Astrocyte of the cerebellum (primary cell): ENCODE measurements at regions not wholly inside any gene's neighbourhood (a gene's known extent, or its start where the extent isn't known, plus 50 kb on each side); places are given as distances from the start of the nearest gene placed in this dataset.

Experiments used
- DNase-seq: peaks from one replicate; pipeline ENCODE4 v3.0.0-alpha.2; 2011; ENCODE audit warnings: low read depth
- H3K4me3 ChIP-seq: 2 replicates; pipeline ENCODE4 v1.5.1; 2011; ENCODE audit warnings: mild to moderate bottlenecking, low read depth, low read length, moderate library complexity
- in situ Hi-C: cut with HindIII; loops from 2 replicates; pipeline ENCODE4 v1.10.0; 2017; ENCODE audit warnings: low sequenced_read_pairs
- TF ChIP-seq, protein P1 (sequence below): IDR thresholded peaks from 2 replicates; pipeline ENCODE4 v1.5.1; 2012; ENCODE audit warnings: low read length, low read depth, moderate library complexity, mild to moderate bottlenecking; ENCODE audit errors: missing control alignments

DNA sequence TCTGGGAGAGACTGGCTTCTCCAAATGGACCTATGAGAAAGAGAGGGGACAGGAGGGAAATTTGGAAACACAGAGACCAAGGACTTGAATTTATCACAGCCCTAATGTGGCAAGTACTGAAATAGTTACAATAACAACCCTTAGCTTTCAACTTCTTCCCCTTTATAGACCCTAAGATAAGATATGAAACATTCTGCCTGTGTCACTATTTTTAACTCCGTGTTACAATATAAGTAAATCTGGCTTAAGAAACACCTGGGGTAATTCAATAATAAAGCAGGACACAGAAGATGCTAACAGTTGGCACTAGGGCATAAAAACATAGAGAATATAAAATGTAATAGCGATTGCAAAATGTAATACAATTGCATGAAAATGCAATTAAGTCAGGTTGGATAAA is 216.4 kb downstream of the NOVA1 start:
- no peak overlapping the region for H3K4me3 ChIP-seq
- TF ChIP-seq, protein P1, sequence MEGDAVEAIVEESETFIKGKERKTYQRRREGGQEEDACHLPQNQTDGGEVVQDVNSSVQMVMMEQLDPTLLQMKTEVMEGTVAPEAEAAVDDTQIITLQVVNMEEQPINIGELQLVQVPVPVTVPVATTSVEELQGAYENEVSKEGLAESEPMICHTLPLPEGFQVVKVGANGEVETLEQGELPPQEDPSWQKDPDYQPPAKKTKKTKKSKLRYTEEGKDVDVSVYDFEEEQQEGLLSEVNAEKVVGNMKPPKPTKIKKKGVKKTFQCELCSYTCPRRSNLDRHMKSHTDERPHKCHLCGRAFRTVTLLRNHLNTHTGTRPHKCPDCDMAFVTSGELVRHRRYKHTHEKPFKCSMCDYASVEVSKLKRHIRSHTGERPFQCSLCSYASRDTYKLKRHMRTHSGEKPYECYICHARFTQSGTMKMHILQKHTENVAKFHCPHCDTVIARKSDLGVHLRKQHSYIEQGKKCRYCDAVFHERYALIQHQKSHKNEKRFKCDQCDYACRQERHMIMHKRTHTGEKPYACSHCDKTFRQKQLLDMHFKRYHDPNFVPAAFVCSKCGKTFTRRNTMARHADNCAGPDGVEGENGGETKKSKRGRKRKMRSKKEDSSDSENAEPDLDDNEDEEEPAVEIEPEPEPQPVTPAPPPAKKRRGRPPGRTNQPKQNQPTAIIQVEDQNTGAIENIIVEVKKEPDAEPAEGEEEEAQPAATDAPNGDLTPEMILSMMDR = no peak
- no peak for DNase-seq
- in situ Hi-C loops = no loop called here

DNA sequence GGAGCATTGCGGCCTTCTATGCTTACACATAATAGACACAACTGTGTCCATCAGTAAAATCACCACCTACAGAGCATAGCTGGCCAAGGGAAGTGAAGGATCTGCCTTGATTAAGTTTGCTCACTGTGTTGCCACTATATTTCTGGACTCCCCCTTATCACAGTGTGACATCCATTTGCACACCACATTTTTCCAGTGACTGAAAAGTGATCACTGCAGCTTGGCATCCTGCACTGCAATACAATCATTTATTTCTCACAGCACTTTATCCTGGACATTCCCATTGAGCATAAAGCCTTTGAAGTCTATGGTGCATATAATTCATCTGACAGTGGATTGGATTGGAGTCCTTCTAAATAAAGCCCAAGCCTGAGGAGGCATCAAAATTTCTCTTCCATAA is 217.2 kb downstream of the NOVA1 start:
- no peak overlapping the region for H3K4me3 ChIP-seq
- DNase-seq = no peak
- TF ChIP-seq, protein P1 = no peak
- in situ Hi-C loops = no loop called here

DNA sequence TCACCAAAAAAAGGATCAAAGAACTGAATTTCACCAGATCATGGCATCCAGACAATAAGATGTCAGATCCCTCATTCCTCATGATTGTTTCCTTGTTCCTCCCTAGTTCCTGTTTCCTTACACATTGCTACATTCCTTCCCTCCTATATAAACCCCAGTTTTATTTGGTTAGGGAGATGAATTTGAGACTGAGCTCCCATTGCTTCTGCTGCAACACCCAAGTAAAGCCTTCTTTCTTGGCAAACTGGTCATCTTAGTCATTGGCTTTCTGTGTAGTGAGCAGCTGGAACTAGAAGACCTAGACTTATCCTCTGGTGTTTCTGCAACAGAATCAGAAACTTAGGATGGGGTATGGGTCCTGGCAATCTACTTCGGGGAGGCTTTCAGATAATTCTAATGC is 217.9 kb downstream of the NOVA1 start:
- no peak overlapping the region for H3K4me3 ChIP-seq
- no peak for DNase-seq
- in situ Hi-C loops = no loop called here
- TF ChIP-seq, protein P1 = no peak

DNA sequence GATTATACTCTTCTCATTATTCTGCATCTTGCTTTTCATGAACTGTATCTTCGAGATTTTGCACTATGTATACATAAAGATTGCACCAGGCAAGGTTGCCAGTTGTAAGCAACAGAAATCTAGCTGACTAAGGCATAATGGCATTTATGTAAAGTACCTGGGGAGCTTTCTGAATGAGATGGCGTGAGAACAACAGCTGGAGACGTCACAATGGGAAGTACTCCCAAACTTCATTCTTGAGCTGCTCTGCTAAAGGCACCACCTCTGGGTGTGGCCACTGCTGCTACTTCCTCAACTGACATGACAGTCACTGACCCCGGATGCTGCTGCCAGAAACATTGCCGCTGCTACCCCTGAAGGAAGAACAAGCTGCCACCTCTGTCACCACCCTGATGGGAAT is 220.7 kb downstream of the NOVA1 start:
- DNase-seq = no peak
- in situ Hi-C loops = no loop called here

DNA sequence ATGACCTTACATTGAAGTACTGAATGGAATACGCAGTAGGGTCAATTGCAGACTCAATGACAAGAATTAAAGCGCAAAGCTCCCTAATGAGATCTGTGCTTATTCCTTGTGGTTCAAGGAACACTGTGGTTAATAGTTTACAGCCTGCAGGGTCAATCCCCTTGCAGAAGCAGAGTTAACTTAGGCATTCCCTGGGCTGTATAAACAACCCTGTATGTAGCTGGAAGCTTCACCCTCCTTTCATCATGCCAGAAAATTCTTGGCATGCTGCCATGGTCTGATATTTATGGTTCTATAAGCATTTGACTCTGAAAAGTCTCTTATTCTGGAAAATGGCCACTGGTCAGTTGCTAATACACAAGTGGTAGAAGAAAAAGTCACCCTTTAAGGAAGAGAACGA is 227.7 kb downstream of the NOVA1 start:
- peak; percentile 32 for DNase-seq
- no peak overlapping the region for H3K4me3 ChIP-seq
- in situ Hi-C loops = no loop called here
- TF ChIP-seq, protein P1 = no peak

More for the DNA sequence above, 220.7 kb downstream of the NOVA1 start:
- H3K4me3 ChIP-seq = no peak overlapping the region
- TF ChIP-seq, protein P1 = no peak

DNA sequence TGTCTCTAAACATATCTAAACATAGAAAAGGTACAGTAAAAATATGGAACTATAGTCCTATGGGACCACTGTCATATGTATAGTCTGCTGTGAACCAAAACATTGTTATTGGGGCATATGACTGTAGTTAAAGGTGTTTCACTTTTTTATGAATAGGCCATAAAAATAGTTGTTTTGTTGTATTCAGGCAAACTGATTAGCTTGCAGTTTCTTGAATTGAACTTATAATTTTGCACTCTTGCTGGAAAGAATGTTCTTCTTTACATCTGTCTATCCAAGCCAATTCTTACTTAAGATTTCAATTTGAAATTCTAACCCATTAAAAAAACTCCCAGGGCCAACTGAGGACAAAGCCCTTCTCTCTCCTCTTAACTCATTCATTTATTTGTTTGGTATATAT is 234.1 kb downstream of the NOVA1 start:
- H3K4me3 ChIP-seq = no peak overlapping the region
- no peak for DNase-seq
- TF ChIP-seq, protein P1 = no peak
- in situ Hi-C loops = no loop called here

DNA sequence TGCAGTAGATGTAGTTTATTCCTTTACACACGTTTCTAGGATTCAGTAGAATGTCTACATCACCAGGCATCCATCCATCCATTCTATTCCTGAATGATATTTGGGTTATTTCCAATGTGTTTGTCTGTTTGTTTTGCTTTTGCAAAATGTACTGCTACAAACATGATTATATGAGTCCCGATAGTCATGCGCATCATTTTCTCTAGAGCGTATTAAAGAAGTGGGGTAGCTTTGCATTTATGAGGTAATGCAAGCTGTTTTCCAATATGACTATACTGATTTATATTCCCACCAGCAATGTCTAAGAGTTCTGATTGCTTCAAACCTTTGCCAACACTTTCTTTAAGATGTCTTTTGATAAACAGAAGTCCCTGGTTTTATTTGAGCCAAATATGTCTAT is 253.2 kb downstream of the NOVA1 start:
- no peak overlapping the region for H3K4me3 ChIP-seq
- TF ChIP-seq, protein P1 = no peak
- no peak for DNase-seq
- in situ Hi-C loops = no loop called here
